ENCODE measurements at regions not wholly inside any gene's neighbourhood (a gene's known extent, or its start where the extent isn't known, plus 50 kb on each side); places are given as distances from the start of the nearest gene placed in this dataset.

GRCh38 chr6:8958894-8959511 is 523.7 kb upstream of the SLC35B3 start:
- Histone ChIP-seq H4K5ac (ENCODE audit: insufficient read length, low read depth, low read length) (no peak overlapping the region), H3K56ac (ENCODE audit: insufficient read length, low read depth, low read length) (no peak overlapping the region), H3K14ac (ENCODE audit: insufficient read depth, low read length) (no peak overlapping the region), H2AFZ (ENCODE audit: low read length) (no peak overlapping the region), H3K79me2 (ENCODE audit: insufficient read depth, low read length) (no peaks in the 10 kb centered on the region), H3K9ac (ENCODE audit: extremely low read depth, insufficient read length, low read length) (no peak overlapping the region), H3K27me3 (ENCODE audit: insufficient read depth, low read length) (no peaks in the 10 kb centered on the region), H4K8ac (replicated peaks; ENCODE audit: insufficient read length, low read depth, low read length) (no peak overlapping the region), H2BK5ac (ENCODE audit: insufficient read length, low read length) (no peak overlapping the region), H3K79me1 (ENCODE audit: insufficient read depth, low read depth, low read length, poor library complexity, severe bottlenecking) (no peaks in the 10 kb centered on the region), H2AK5ac (ENCODE audit: insufficient read length, low read length) (no peak overlapping the region), H3K18ac (ENCODE audit: insufficient read length, low read depth, low read length) (no peak overlapping the region), H4K20me1 (ENCODE audit: control insufficient read depth, insufficient read depth, insufficient read length) (no peaks in the 10 kb centered on the region), H3K4ac (ENCODE audit: low read depth, low read length) (no peak overlapping the region), H2BK15ac (ENCODE audit: low read depth, low read length) (no peak overlapping the region), H4K91ac (ENCODE audit: insufficient read length, low read depth, low read length) (no peak overlapping the region), H2BK20ac (ENCODE audit: low read depth, low read length, poor library complexity, severe bottlenecking) (no peak overlapping the region), H3T11ph (ENCODE audit: low read length) (no peak overlapping the region), H3K4me2 (ENCODE audit: insufficient read depth, insufficient read length, low read length) (no peak overlapping the region), H3K27ac (ENCODE audit: insufficient read length, low read depth, low read length) (no peak overlapping the region), H3K9me3 (ENCODE audit: control insufficient read depth, low read depth, low read length) (no peaks in the 10 kb centered on the region), H3K23me2 (ENCODE audit: insufficient read length, low read depth, low read length, poor library complexity, severe bottlenecking) (no peaks in the 10 kb centered on the region), H3K4me1 (ENCODE audit: insufficient read depth, low read length) (no peaks in the 10 kb centered on the region), H3K23ac (ENCODE audit: insufficient read length, low read depth, low read length) (no peak overlapping the region), H2BK12ac (ENCODE audit: insufficient read length, low read depth, low read length) (no peak overlapping the region), H2BK120ac (ENCODE audit: low read depth, low read length, poor library complexity, severe bottlenecking) (no peak overlapping the region)
- Mint-ChIP-seq H3K4me1 (no peaks in the 10 kb centered on the region), H3K9me3 (no peaks in the 10 kb centered on the region; a peak in 1 of 5 replicates), H3K36me3 (ENCODE audit: insufficient read depth in 1 of 3, low read depth in 3 of 3) (no peaks in the 10 kb centered on the region), H3K27me3 (ENCODE audit: low read depth) (no peaks in the 10 kb centered on the region), H3K27ac (no peak overlapping the region), H3K4me3 (no peak overlapping the region)
- DNase-seq, result no peak
- TF ChIP-seq, protein P1, sequence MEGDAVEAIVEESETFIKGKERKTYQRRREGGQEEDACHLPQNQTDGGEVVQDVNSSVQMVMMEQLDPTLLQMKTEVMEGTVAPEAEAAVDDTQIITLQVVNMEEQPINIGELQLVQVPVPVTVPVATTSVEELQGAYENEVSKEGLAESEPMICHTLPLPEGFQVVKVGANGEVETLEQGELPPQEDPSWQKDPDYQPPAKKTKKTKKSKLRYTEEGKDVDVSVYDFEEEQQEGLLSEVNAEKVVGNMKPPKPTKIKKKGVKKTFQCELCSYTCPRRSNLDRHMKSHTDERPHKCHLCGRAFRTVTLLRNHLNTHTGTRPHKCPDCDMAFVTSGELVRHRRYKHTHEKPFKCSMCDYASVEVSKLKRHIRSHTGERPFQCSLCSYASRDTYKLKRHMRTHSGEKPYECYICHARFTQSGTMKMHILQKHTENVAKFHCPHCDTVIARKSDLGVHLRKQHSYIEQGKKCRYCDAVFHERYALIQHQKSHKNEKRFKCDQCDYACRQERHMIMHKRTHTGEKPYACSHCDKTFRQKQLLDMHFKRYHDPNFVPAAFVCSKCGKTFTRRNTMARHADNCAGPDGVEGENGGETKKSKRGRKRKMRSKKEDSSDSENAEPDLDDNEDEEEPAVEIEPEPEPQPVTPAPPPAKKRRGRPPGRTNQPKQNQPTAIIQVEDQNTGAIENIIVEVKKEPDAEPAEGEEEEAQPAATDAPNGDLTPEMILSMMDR (conservative IDR thresholded peaks at IDR 0.05), result no peak

Data from H9 (cell line).